Glutamatergic neuron (in vitro differentiated cells): ENCODE measurements at regions not wholly inside any gene's neighbourhood (a gene's known extent, or its start where the extent isn't known, plus 50 kb on each side); places are given as distances from the start of the nearest gene placed in this dataset.

Source experiments
- DNase-seq: peaks from one replicate; pipeline ENCODE4 v3.0.0; 2022
- H3K27ac Mint-ChIP-seq: one replicate; pipeline ENCODE4 v1.8.0; 2020; ENCODE audit warnings: mild to moderate bottlenecking, mixed read lengths, inconsistent platforms; ENCODE audit not compliant: unreplicated experiment
- H3K27me3 Mint-ChIP-seq: one replicate; pipeline ENCODE4 v1.8.0; 2020; ENCODE audit warnings: mild to moderate bottlenecking, moderate library complexity, mixed read lengths, inconsistent platforms; ENCODE audit not compliant: unreplicated experiment
- H3K36me3 Mint-ChIP-seq: one replicate; pipeline ENCODE4 v1.8.0; 2020; ENCODE audit warnings: mild to moderate bottlenecking, mixed read lengths, inconsistent platforms; ENCODE audit not compliant: unreplicated experiment
- H3K4me1 Mint-ChIP-seq: one replicate; pipeline ENCODE4 v1.8.0; 2020; ENCODE audit warnings: mild to moderate bottlenecking, low read depth, mixed read lengths, inconsistent platforms; ENCODE audit not compliant: unreplicated experiment
- H3K4me3 Mint-ChIP-seq: one replicate; pipeline ENCODE4 v1.8.0; 2020; ENCODE audit warnings: mild to moderate bottlenecking, mixed read lengths, inconsistent platforms; ENCODE audit not compliant: unreplicated experiment
- H3K9me3 Mint-ChIP-seq: one replicate; pipeline ENCODE4 v1.8.0; 2020; ENCODE audit warnings: mild to moderate bottlenecking, moderate library complexity, mixed read lengths, inconsistent platforms; ENCODE audit not compliant: unreplicated experiment
- CTCF ChIP-seq: fragments of 200-600 bp; sonication (generic); IDR thresholded peaks from one replicate; pipeline ENCODE4 v1.5.0; 2021; ENCODE audit not compliant: partially characterized antibody, unreplicated experiment

GRCh38 chr10:93208717-93209464, 135.2 kb downstream of the CYP26A1 start:
- Mint-ChIP-seq H3K4me3 (no peak overlapping the region), H3K27ac (no peak overlapping the region), H3K36me3 (no peaks in the 10 kb centered on the region), H3K27me3 (no peaks in the 10 kb centered on the region), H3K4me1 (no peaks in the 10 kb centered on the region), H3K9me3 (no peaks in the 10 kb centered on the region)
- DNase-seq: no peak
- no peak for TF ChIP-seq CTCF

- Mint-ChIP-seq H3K27me3 (no peaks in the 10 kb centered on the region), H3K36me3 (no peaks in the 10 kb centered on the region), H3K4me1 (no peaks in the 10 kb centered on the region), H3K9me3 (no peaks in the 10 kb centered on the region), H3K27ac (no peak overlapping the region), H3K4me3 (no peak overlapping the region)
- TF ChIP-seq CTCF: no peak
- DNase-seq: no peak
These were observed 138.3 kb downstream of the CYP26A1 start for GRCh38 chr10:93211991-93212390.

DNA sequence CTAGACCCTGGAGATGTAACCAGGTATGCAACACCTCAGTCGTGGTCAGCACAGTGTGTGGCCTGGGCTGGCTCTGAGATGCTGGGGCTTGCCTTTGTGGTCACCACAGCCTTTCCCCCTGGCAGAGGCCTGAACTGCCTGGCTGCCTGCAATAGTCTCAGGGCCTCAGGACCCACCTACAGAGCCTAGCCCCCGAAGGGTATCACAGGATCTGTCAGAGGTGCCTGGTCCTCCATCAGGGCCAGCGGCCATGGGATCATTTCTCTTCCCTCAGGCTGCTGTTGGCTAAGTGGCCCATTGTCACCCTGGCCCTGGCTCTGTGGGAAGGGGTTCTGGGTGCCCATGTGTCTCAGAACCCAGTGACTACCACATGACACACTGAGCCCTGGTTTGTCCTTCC, 141.6 kb downstream of the CYP26A1 start:
- no peaks in the 10 kb centered on the region for H3K27me3 Mint-ChIP-seq
- DNase-seq: no peak
- H3K4me3 Mint-ChIP-seq: no peak overlapping the region
- H3K4me1 Mint-ChIP-seq: no peaks in the 10 kb centered on the region
- no peaks in the 10 kb centered on the region for H3K9me3 Mint-ChIP-seq
- no peak overlapping the region for H3K27ac Mint-ChIP-seq
- H3K36me3 Mint-ChIP-seq: no peaks in the 10 kb centered on the region
- TF ChIP-seq CTCF: no peak

GRCh38 chr10:93216341-93216985, 142.8 kb downstream of the CYP26A1 start:
- no peak overlapping the region for H3K27ac Mint-ChIP-seq
- H3K36me3 Mint-ChIP-seq: no peaks in the 10 kb centered on the region
- no peaks in the 10 kb centered on the region for H3K27me3 Mint-ChIP-seq
- H3K4me3 Mint-ChIP-seq: no peak overlapping the region
- H3K9me3 Mint-ChIP-seq: no peaks in the 10 kb centered on the region
- H3K4me1 Mint-ChIP-seq: no peaks in the 10 kb centered on the region
- DNase-seq: no peak
- TF ChIP-seq CTCF: no peak

GRCh38 chr10:93218386-93218785, 144.7 kb downstream of the CYP26A1 start:
- H3K4me1 Mint-ChIP-seq: no peaks in the 10 kb centered on the region
- no peaks in the 10 kb centered on the region for H3K9me3 Mint-ChIP-seq
- peaks cover 2% of the 10 kb centered on the region for H3K27me3 Mint-ChIP-seq
- H3K4me3 Mint-ChIP-seq: no peak overlapping the region
- H3K36me3 Mint-ChIP-seq: no peaks in the 10 kb centered on the region
- DNase-seq: no peak
- H3K27ac Mint-ChIP-seq: no peak overlapping the region
- TF ChIP-seq CTCF: no peak
